T-helper 1 cell treated with Interleukin-12 subunit alpha and Interleukin-12 subunit beta and Interleukin-4 antibody, amounts not matched to agents 30 ng/mL and 1 ng/mL, for 36 hours (primary cell): ENCODE measurements at regions not wholly inside any gene's neighbourhood (a gene's known extent, or its start where the extent isn't known, plus 50 kb on each side); places are given as distances from the start of the nearest gene placed in this dataset.

Source experiments
- intact Hi-C: fragments of 100-400 bp; cut with micrococcal nuclease; formaldehyde crosslinking; loops from one replicate; pipeline ENCODE4 v1.15.1; 2024

GRCh38 chr10:3631291-3631690 is 153.7 kb downstream of the KLF6 start:
- intact Hi-C loops = no loop called here

- intact Hi-C loops = no loop called here
These were observed 158.9 kb downstream of the KLF6 start for GRCh38 chr10:3625959-3626751.

GRCh38 chr10:3624367-3624766 is 160.6 kb downstream of the KLF6 start:
- intact Hi-C loops = loop anchor here (5.0 kb wide), 2 partner anchors 133 to 1033 kb away; no protein-coding TSS in a partner anchor

- intact Hi-C loops = loop anchor here (2.0 to 5.0 kb wide), 3 partner anchors 134 to 1034 kb away; no protein-coding TSS in a partner anchor
These were observed 161.3 kb downstream of the KLF6 start for GRCh38 chr10:3623746-3624145.

- intact Hi-C loops = loop anchor here (1.0 to 5.0 kb wide), 4 partner anchors 45 to 1034 kb away; no protein-coding TSS in a partner anchor
These were observed 162.0 kb downstream of the KLF6 start for GRCh38 chr10:3622845-3623621.

- intact Hi-C loops = loop anchor here (1.0 to 5.0 kb wide), 4 partner anchors 46 to 1035 kb away; no protein-coding TSS in a partner anchor
These were observed 162.6 kb downstream of the KLF6 start for GRCh38 chr10:3622427-3622826.

- intact Hi-C loops = loop anchor here (5.0 kb wide), 2 partner anchors 136 to 1036 kb away; no protein-coding TSS in a partner anchor
These were observed 164.2 kb downstream of the KLF6 start for GRCh38 chr10:3620818-3621217.

GRCh38 chr10:3619241-3619640 is 165.8 kb downstream of the KLF6 start:
- intact Hi-C loops = no loop called here

- intact Hi-C loops = no loop called here
These were observed 168.1 kb downstream of the KLF6 start for GRCh38 chr10:3616880-3617279.

GRCh38 chr10:3613318-3613717 is 171.7 kb downstream of the KLF6 start:
- intact Hi-C loops = no loop called here

- intact Hi-C loops = no loop called here
These were observed 172.6 kb downstream of the KLF6 start for GRCh38 chr10:3612183-3613001.

GRCh38 chr10:3606309-3606708 is 178.7 kb downstream of the KLF6 start:
- intact Hi-C loops = no loop called here

GRCh38 chr10:3605882-3606281 is 179.1 kb downstream of the KLF6 start:
- intact Hi-C loops = no loop called here

GRCh38 chr10:3595736-3596135 is 189.3 kb downstream of the KLF6 start:
- intact Hi-C loops = no loop called here

- intact Hi-C loops = no loop called here
These were observed 191.4 kb downstream of the KLF6 start for GRCh38 chr10:3593611-3594010.

GRCh38 chr10:3592424-3592823 is 192.6 kb downstream of the KLF6 start:
- intact Hi-C loops = no loop called here

GRCh38 chr10:3588816-3589215 is 196.2 kb downstream of the KLF6 start:
- intact Hi-C loops = no loop called here

- intact Hi-C loops = no loop called here
These were observed 196.7 kb downstream of the KLF6 start for GRCh38 chr10:3588346-3588745.

GRCh38 chr10:3584926-3585784 is 199.9 kb downstream of the KLF6 start:
- intact Hi-C loops = no loop called here

- intact Hi-C loops = no loop called here
These were observed 204.4 kb downstream of the KLF6 start for GRCh38 chr10:3580565-3580964.
